HFF-Myc (cell line): ENCODE measurements at regions not wholly inside any gene's neighbourhood (a gene's known extent, or its start where the extent isn't known, plus 50 kb on each side); places are given as distances from the start of the nearest gene placed in this dataset.
A peak's percentile ranks its signal among the peaks of the same experiment; 100 is the strongest.

Source experiments
- DNase-seq: peaks from one replicate; pipeline ENCODE4 v3.0.0-alpha.2; 2011; ENCODE audit warnings: low read depth; ENCODE audit errors: extremely low read depth
- H3K4me3 ChIP-seq: replicated peaks from 2 replicates; pipeline ENCODE4 v1.5.1; 2011; ENCODE audit warnings: low read depth, mild to moderate bottlenecking, control low read depth, low read length
- CTCF ChIP-seq: IDR thresholded peaks from 2 replicates; pipeline ENCODE4 v1.5.1; 2012; ENCODE audit warnings: mild to moderate bottlenecking, low read depth, low read length, control low read depth; ENCODE audit errors: missing control alignments

GRCh38 chr20:7231303-7231702 lies 463.8 kb downstream of the BMP2 start:
- no peak for TF ChIP-seq CTCF
- H3K4me3 ChIP-seq = no peak overlapping the region
- no peak for DNase-seq

GRCh38 chr20:7232796-7233195 lies 465.3 kb downstream of the BMP2 start:
- no peak for TF ChIP-seq CTCF
- no peak overlapping the region for H3K4me3 ChIP-seq
- no peak for DNase-seq

GRCh38 chr20:7237251-7237650 lies 469.8 kb downstream of the BMP2 start:
- no peak overlapping the region for H3K4me3 ChIP-seq
- DNase-seq = no peak
- no peak for TF ChIP-seq CTCF

GRCh38 chr20:7240490-7240889 lies 473.0 kb downstream of the BMP2 start:
- TF ChIP-seq CTCF = no peak
- no peak overlapping the region for H3K4me3 ChIP-seq

GRCh38 chr20:7248281-7249201 lies 481.1 kb downstream of the BMP2 start:
- H3K4me3 ChIP-seq = no peak overlapping the region
- no peak for TF ChIP-seq CTCF
- DNase-seq = peak; percentile 1

More at GRCh38 chr20:7240490-7240889, 473.0 kb downstream of the BMP2 start:
- no peak for DNase-seq

GRCh38 chr20:7250337-7250736 lies 482.9 kb downstream of the BMP2 start:
- TF ChIP-seq CTCF = no peak
- H3K4me3 ChIP-seq = no peak overlapping the region
- no peak for DNase-seq
